Liver (tissue), 8 donors: ENCODE measurements at regions not wholly inside any gene's neighbourhood (a gene's known extent, or its start where the extent isn't known, plus 50 kb on each side); places are given as distances from the start of the nearest gene placed in this dataset.

Experiments used
- DNase-seq: peaks from one replicate; pipeline ENCODE4 v3.0.0-alpha.2; 2017; ENCODE audit warnings: low spot score
- H3K27ac ChIP-seq, 2 donors: one replicate each; pipeline ENCODE4 v1.7.0; 2013; ENCODE audit warnings: inconsistent platforms in 2 of 2, low read length in 2 of 2, control low read depth in 1 of 2, low read depth in 1 of 2, mild to moderate bottlenecking in 1 of 2
- H3K27me3 ChIP-seq, 4 donors: one replicate each; pipeline versions ENCODE4 v1.6.1 to v1.7.0; 2013; ENCODE audit warnings: low read length in 3 of 4, inconsistent platforms in 1 of 4, mild to moderate bottlenecking in 1 of 4, moderate library complexity in 1 of 4; ENCODE audit not compliant: control insufficient read depth in 4 of 4, insufficient read depth in 4 of 4
- H3K36me3 ChIP-seq, 4 donors: one replicate each; pipeline versions ENCODE4 v1.6.1 to v1.7.0; 2013; ENCODE audit warnings: low read length in 3 of 4, mild to moderate bottlenecking in 3 of 4, low read depth in 1 of 4, moderate library complexity in 1 of 4; ENCODE audit not compliant: control insufficient read depth in 4 of 4, insufficient read depth in 3 of 4
- H3K4me1 ChIP-seq, 4 donors: one replicate each; pipeline versions ENCODE4 v1.6.1 to v1.7.0; 2013; ENCODE audit warnings: low read length in 3 of 4, mild to moderate bottlenecking in 3 of 4, moderate library complexity in 1 of 4; ENCODE audit not compliant: control insufficient read depth in 4 of 4, insufficient read depth in 4 of 4
- H3K4me3 ChIP-seq, 3 donors: one replicate each; pipeline versions ENCODE4 v1.6.1 to v1.7.0; 2013; ENCODE audit warnings: low read length in 3 of 3, control low read depth in 1 of 3, low read depth in 1 of 3, mild to moderate bottlenecking in 1 of 3
- H3K9ac ChIP-seq, 2 donors: one replicate each; pipeline ENCODE4 v1.7.0; 2013; ENCODE audit warnings: low read length in 2 of 2, mild to moderate bottlenecking in 2 of 2, moderate library complexity in 2 of 2, control low read depth in 1 of 2, low read depth in 1 of 2
- H3K9me3 ChIP-seq, 4 donors: one replicate each; pipeline versions ENCODE4 v1.6.1 to v1.7.0; 2013; ENCODE audit warnings: low read length in 3 of 4; ENCODE audit not compliant: control insufficient read depth in 4 of 4
- EGR1 ChIP-seq, 2 donors: IDR thresholded peaks; 2 replicates each; pipeline ENCODE4 v1.6.1; 2016 to 2018; ENCODE audit warnings: antibody characterized with exemption in 2 of 2, low read depth in 2 of 2
- FOXA1 ChIP-seq: IDR thresholded peaks from 2 replicates; pipeline ENCODE4 v1.6.1; 2016; ENCODE audit warnings: antibody characterized with exemption
- FOXA2 ChIP-seq: IDR thresholded peaks from 2 replicates; pipeline ENCODE4 v1.6.1; 2016; ENCODE audit warnings: antibody characterized with exemption
- GABPA ChIP-seq, 2 donors: IDR thresholded peaks in 1 of 2; conservative IDR thresholded peaks in 1 of 2; 2 replicates each; pipeline ENCODE4 v1.6.1; 2016; ENCODE audit warnings: antibody characterized with exemption in 2 of 2, mild to moderate bottlenecking in 1 of 2, moderate library complexity in 1 of 2
- HNF4A ChIP-seq, 2 donors: conservative IDR thresholded peaks; 2 replicates each; pipeline ENCODE4 v1.6.1; 2016; ENCODE audit warnings: antibody characterized with exemption in 2 of 2, mild to moderate bottlenecking in 2 of 2
- JUND ChIP-seq, 2 donors: IDR thresholded peaks; 2 replicates each; pipeline ENCODE4 v1.6.1; 2016; ENCODE audit warnings: antibody characterized with exemption in 2 of 2
- NR2F2 ChIP-seq: IDR thresholded peaks from 2 replicates; pipeline ENCODE4 v1.6.1; 2016; ENCODE audit warnings: antibody characterized with exemption
- RAD21 ChIP-seq, 2 donors: IDR thresholded peaks; 2 replicates each; pipeline ENCODE4 v1.6.1; 2016; ENCODE audit warnings: antibody characterized with exemption in 2 of 2, mild to moderate bottlenecking in 2 of 2
- RXRA ChIP-seq, 2 donors: IDR thresholded peaks; 2 replicates each; pipeline ENCODE4 v1.6.1; 2017 to 2018; ENCODE audit warnings: antibody characterized with exemption in 2 of 2, mild to moderate bottlenecking in 1 of 2
- SP1 ChIP-seq: IDR thresholded peaks from 2 replicates; pipeline ENCODE4 v1.6.1; 2018; ENCODE audit warnings: antibody characterized with exemption, mild to moderate bottlenecking
- YY1 ChIP-seq: IDR thresholded peaks from 2 replicates; pipeline ENCODE4 v1.6.1; 2016; ENCODE audit warnings: antibody characterized with exemption, mild to moderate bottlenecking
- WGBS: extraction: QIAGEN DNeasy Blood & Tissue Kit; methylation state at CpG from one replicate; pipeline ENCODE4 v1.1.7; 2013; 5-methylcytosine and 5-hydroxymethylcytosine counted together
- TF ChIP-seq, protein P1 (sequence below): IDR thresholded peaks from 2 replicates; pipeline ENCODE4 v1.6.1; 2016; ENCODE audit warnings: antibody characterized with exemption
- TF ChIP-seq, protein P2 (sequence below): fragments of 150-350 bp; IDR thresholded peaks from 2 replicates; pipeline ENCODE4 v1.5.1; 2017; ENCODE audit warnings: improper control_type of control experiment, low read depth, low read length; ENCODE audit not compliant: missing input control
- TF ChIP-seq, protein P3 (sequence below): IDR thresholded peaks from 2 replicates; pipeline ENCODE4 v1.6.1; 2016; ENCODE audit warnings: antibody characterized with exemption
- TF ChIP-seq, protein P4 (sequence below): IDR thresholded peaks from 2 replicates; pipeline ENCODE4 v1.6.1; 2016; ENCODE audit warnings: antibody characterized with exemption, mild to moderate bottlenecking
- donor health status: healthy.
- donor health status: healthy.
- donor health status: healthy.
- donor health status: healthy.
- donor health status: healthy.

DNA sequence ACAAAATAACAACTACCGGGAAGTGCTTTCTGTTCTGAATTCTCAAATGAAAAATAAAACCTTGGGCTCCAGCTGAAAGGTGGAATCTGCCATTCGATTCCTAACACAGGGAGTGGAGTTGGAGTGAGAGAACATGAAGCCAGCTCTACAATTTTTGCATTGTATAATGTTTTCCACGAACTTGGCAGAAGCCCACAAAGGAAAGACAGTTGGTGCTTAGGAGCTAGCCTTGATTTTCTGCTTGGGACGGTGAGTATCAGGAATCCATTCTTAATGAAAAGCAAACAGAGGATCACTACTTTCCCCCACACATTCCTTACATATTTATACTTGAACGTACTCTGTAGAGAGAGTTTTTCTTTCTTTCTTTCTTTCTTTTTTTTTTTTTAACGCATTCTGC is 74.2 kb upstream of the FBXL7 start:
- Histone ChIP-seq H3K4me3 (no peak overlapping the region), H3K27ac (no peak overlapping the region), H3K9ac (no peak overlapping the region), H3K4me1 (no peaks in the 10 kb centered on the region), H3K36me3 (no peaks in the 10 kb centered on the region), H3K9me3 (no peaks in the 10 kb centered on the region), H3K27me3 (no peaks in the 10 kb centered on the region)
- DNase-seq = no peak
- 41% methylated on average over 6 of the region's 6 CpGs for WGBS
- no peak for TF ChIP-seq GABPA (IDR thresholded peaks at IDR 0.05 in 1 of 2, conservative IDR thresholded peaks at IDR 0.05 in 1 of 2)
- TF ChIP-seq RAD21 (IDR thresholded peaks at IDR 0.05) = no peak
- TF ChIP-seq, protein P1, sequence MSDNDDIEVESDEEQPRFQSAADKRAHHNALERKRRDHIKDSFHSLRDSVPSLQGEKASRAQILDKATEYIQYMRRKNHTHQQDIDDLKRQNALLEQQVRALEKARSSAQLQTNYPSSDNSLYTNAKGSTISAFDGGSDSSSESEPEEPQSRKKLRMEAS = no peak
- no peak for TF ChIP-seq HNF4A (conservative IDR thresholded peaks at IDR 0.05)
- no peak for TF ChIP-seq JUND (IDR thresholded peaks at IDR 0.05)
- TF ChIP-seq, protein P2, sequence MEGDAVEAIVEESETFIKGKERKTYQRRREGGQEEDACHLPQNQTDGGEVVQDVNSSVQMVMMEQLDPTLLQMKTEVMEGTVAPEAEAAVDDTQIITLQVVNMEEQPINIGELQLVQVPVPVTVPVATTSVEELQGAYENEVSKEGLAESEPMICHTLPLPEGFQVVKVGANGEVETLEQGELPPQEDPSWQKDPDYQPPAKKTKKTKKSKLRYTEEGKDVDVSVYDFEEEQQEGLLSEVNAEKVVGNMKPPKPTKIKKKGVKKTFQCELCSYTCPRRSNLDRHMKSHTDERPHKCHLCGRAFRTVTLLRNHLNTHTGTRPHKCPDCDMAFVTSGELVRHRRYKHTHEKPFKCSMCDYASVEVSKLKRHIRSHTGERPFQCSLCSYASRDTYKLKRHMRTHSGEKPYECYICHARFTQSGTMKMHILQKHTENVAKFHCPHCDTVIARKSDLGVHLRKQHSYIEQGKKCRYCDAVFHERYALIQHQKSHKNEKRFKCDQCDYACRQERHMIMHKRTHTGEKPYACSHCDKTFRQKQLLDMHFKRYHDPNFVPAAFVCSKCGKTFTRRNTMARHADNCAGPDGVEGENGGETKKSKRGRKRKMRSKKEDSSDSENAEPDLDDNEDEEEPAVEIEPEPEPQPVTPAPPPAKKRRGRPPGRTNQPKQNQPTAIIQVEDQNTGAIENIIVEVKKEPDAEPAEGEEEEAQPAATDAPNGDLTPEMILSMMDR = no peak
- no peak for TF ChIP-seq SP1
- TF ChIP-seq, protein P3, sequence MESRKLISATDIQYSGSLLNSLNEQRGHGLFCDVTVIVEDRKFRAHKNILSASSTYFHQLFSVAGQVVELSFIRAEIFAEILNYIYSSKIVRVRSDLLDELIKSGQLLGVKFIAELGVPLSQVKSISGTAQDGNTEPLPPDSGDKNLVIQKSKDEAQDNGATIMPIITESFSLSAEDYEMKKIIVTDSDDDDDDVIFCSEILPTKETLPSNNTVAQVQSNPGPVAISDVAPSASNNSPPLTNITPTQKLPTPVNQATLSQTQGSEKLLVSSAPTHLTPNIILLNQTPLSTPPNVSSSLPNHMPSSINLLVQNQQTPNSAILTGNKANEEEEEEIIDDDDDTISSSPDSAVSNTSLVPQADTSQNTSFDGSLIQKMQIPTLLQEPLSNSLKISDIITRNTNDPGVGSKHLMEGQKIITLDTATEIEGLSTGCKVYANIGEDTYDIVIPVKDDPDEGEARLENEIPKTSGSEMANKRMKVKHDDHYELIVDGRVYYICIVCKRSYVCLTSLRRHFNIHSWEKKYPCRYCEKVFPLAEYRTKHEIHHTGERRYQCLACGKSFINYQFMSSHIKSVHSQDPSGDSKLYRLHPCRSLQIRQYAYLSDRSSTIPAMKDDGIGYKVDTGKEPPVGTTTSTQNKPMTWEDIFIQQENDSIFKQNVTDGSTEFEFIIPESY = no peak
- TF ChIP-seq FOXA1 = no peak
- TF ChIP-seq, protein P4, sequence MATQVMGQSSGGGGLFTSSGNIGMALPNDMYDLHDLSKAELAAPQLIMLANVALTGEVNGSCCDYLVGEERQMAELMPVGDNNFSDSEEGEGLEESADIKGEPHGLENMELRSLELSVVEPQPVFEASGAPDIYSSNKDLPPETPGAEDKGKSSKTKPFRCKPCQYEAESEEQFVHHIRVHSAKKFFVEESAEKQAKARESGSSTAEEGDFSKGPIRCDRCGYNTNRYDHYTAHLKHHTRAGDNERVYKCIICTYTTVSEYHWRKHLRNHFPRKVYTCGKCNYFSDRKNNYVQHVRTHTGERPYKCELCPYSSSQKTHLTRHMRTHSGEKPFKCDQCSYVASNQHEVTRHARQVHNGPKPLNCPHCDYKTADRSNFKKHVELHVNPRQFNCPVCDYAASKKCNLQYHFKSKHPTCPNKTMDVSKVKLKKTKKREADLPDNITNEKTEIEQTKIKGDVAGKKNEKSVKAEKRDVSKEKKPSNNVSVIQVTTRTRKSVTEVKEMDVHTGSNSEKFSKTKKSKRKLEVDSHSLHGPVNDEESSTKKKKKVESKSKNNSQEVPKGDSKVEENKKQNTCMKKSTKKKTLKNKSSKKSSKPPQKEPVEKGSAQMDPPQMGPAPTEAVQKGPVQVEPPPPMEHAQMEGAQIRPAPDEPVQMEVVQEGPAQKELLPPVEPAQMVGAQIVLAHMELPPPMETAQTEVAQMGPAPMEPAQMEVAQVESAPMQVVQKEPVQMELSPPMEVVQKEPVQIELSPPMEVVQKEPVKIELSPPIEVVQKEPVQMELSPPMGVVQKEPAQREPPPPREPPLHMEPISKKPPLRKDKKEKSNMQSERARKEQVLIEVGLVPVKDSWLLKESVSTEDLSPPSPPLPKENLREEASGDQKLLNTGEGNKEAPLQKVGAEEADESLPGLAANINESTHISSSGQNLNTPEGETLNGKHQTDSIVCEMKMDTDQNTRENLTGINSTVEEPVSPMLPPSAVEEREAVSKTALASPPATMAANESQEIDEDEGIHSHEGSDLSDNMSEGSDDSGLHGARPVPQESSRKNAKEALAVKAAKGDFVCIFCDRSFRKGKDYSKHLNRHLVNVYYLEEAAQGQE = no peak

DNA sequence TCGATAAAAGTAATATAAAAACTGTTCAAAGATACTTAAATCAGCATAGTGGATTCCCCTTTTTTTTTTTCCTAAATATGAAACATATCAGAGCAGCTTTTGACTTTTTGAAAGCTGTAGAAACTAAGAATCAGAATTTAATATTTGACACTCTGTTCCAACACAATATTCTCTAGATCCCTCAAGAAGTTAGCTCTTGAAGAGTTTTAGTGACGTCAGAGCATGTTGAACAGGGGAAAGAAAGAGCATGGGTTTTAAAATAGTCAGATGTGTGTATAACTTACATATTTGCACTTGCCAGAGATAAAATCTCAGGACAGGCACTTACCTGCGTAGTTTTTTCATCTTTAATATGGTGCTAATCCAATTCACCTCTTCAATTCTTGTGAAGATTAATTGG is 75.2 kb upstream of the FBXL7 start:
- H3K4me1 ChIP-seq = peaks cover 0 to 1% (median 0%) of the 10 kb centered on the region in 4 donors
- 84% methylated on average over 3 of the region's 3 CpGs for WGBS
- TF ChIP-seq EGR1 (IDR thresholded peaks at IDR 0.05; ENCODE audit: low read depth in 2 of 2) = no peak
- no peak for TF ChIP-seq GABPA (IDR thresholded peaks at IDR 0.05 in 1 of 2, conservative IDR thresholded peaks at IDR 0.05 in 1 of 2)
- TF ChIP-seq, protein P1 = no peak
- TF ChIP-seq FOXA1 = no peak
- no peak for TF ChIP-seq NR2F2
- TF ChIP-seq RAD21 (IDR thresholded peaks at IDR 0.05) = no peak
- TF ChIP-seq FOXA2 = no peak
- TF ChIP-seq, protein P4 = no peak
- TF ChIP-seq, protein P2 = no peak
- no peak for TF ChIP-seq JUND (IDR thresholded peaks at IDR 0.05)
- no peak for TF ChIP-seq SP1
- TF ChIP-seq, protein P3 = no peak
- TF ChIP-seq RXRA (IDR thresholded peaks at IDR 0.05) = no peak
- no peak for TF ChIP-seq YY1

More for the DNA sequence above, 75.2 kb upstream of the FBXL7 start:
- Histone ChIP-seq H3K9me3 (no peaks in the 10 kb centered on the region), H3K36me3 (no peaks in the 10 kb centered on the region), H3K27ac (no peak overlapping the region), H3K9ac (no peak overlapping the region), H3K4me3 (no peak overlapping the region), H3K27me3 (no peaks in the 10 kb centered on the region)
- DNase-seq = no peak
